Fibroblast of lung (primary cell): ENCODE measurements at regions not wholly inside any gene's neighbourhood (a gene's known extent, or its start where the extent isn't known, plus 50 kb on each side); places are given as distances from the start of the nearest gene placed in this dataset.

Experiments
- EZH2 ChIP-seq: IDR thresholded peaks from 2 replicates; pipeline ENCODE4 v1.5.1; 2012; ENCODE audit warnings: low read length, control low read depth, mild to moderate bottlenecking; ENCODE audit errors: missing control alignments
- TF ChIP-seq, protein P1 (sequence below), 2 donors: IDR thresholded peaks in 1 of 2; conservative IDR thresholded peaks in 1 of 2; 1 replicate in 1 of 2; 2 replicates in 1 of 2; pipeline ENCODE4 v1.5.1; 2011 to 2012; ENCODE audit warnings: low read length in 2 of 2, control low read depth in 1 of 2, inconsistent platforms in 1 of 2, low read depth in 1 of 2, mild to moderate bottlenecking in 1 of 2

DNA sequence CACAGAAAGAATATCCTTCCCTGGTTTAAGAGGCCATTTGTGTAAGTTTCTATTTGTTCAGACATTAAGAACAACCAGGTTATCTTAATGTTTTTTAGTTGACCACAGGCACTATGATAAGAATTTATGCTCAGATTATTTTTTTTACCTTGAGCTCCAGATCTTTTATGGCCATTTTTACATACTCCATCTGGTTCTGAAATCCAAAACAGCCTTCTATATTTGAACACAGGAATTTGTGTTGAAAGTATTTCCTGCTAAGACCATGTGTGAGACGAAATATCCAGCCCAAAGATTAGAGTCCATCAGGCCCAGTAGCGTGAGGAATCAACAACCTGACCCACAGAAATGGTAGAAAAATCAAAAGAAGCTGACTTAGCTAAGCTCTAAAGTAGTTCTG lies 569.9 kb upstream of the FAT3 start:
- TF ChIP-seq, protein P1, sequence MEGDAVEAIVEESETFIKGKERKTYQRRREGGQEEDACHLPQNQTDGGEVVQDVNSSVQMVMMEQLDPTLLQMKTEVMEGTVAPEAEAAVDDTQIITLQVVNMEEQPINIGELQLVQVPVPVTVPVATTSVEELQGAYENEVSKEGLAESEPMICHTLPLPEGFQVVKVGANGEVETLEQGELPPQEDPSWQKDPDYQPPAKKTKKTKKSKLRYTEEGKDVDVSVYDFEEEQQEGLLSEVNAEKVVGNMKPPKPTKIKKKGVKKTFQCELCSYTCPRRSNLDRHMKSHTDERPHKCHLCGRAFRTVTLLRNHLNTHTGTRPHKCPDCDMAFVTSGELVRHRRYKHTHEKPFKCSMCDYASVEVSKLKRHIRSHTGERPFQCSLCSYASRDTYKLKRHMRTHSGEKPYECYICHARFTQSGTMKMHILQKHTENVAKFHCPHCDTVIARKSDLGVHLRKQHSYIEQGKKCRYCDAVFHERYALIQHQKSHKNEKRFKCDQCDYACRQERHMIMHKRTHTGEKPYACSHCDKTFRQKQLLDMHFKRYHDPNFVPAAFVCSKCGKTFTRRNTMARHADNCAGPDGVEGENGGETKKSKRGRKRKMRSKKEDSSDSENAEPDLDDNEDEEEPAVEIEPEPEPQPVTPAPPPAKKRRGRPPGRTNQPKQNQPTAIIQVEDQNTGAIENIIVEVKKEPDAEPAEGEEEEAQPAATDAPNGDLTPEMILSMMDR (conservative IDR thresholded peaks at IDR 0.05 in 1 of 2, IDR thresholded peaks at IDR 0.05 in 1 of 2; ENCODE audit: low read depth in 1 of 2, low read length in 2 of 2): no peak
- TF ChIP-seq EZH2: no peak
